ENCODE measurements at regions not wholly inside any gene's neighbourhood (a gene's known extent, or its start where the extent isn't known, plus 50 kb on each side); places are given as distances from the start of the nearest gene placed in this dataset.

DNA sequence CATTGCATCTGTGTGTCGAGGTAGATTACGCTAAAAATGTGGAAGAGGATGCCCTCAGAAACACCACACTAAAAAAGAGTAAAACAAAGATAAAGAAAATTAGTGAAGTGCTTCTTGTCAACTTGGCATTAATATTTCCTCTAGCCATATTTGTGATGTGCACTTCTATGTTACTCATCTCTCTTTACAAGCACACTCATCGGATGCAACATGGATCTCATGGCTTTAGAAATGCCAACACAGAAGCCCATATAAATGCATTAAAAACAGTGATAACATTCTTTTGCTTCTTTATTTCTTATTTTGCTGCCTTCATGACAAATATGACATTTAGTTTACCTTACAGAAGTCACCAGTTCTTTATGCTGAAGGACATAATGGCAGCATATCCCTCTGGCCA lies 79.0 kb upstream of the SCIN start:
- TF ChIP-seq, protein P1, sequence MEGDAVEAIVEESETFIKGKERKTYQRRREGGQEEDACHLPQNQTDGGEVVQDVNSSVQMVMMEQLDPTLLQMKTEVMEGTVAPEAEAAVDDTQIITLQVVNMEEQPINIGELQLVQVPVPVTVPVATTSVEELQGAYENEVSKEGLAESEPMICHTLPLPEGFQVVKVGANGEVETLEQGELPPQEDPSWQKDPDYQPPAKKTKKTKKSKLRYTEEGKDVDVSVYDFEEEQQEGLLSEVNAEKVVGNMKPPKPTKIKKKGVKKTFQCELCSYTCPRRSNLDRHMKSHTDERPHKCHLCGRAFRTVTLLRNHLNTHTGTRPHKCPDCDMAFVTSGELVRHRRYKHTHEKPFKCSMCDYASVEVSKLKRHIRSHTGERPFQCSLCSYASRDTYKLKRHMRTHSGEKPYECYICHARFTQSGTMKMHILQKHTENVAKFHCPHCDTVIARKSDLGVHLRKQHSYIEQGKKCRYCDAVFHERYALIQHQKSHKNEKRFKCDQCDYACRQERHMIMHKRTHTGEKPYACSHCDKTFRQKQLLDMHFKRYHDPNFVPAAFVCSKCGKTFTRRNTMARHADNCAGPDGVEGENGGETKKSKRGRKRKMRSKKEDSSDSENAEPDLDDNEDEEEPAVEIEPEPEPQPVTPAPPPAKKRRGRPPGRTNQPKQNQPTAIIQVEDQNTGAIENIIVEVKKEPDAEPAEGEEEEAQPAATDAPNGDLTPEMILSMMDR (IDR thresholded peaks at IDR 0.05; ENCODE audit: extremely low read depth in 1 of 2, insufficient read depth in 1 of 2, low read depth in 1 of 2, low read length in 2 of 2) = no peak
- TF ChIP-seq POLR2A (IDR thresholded peaks at IDR 0.05; ENCODE audit: low read depth, low read length) = no peak
- no peak for TF ChIP-seq POLR2AphosphoS5 (IDR thresholded peaks at IDR 0.05; ENCODE audit: insufficient read depth, low read depth, low read length)
- no peak for TF ChIP-seq GATA2 (IDR thresholded peaks at IDR 0.05; ENCODE audit: insufficient read depth, insufficient read length, low read depth, low read length)
- no peak for TF ChIP-seq MYC (IDR thresholded peaks at IDR 0.05; ENCODE audit: low read depth, low read length)
